Erythroblast (primary cell): ENCODE measurements at regions not wholly inside any gene's neighbourhood (a gene's known extent, or its start where the extent isn't known, plus 50 kb on each side); places are given as distances from the start of the nearest gene placed in this dataset.

ENCODE experiments used
- GATA1 ChIP-seq: IDR thresholded peaks from 2 replicates; pipeline ENCODE4 v1.6.1; 2011; ENCODE audit warnings: low read depth, mild to moderate bottlenecking, control low read depth, low read length, moderate library complexity
- POLR2A ChIP-seq: IDR thresholded peaks from 2 replicates; pipeline ENCODE4 v1.6.1; 2011; ENCODE audit warnings: mild to moderate bottlenecking, low read length

DNA sequence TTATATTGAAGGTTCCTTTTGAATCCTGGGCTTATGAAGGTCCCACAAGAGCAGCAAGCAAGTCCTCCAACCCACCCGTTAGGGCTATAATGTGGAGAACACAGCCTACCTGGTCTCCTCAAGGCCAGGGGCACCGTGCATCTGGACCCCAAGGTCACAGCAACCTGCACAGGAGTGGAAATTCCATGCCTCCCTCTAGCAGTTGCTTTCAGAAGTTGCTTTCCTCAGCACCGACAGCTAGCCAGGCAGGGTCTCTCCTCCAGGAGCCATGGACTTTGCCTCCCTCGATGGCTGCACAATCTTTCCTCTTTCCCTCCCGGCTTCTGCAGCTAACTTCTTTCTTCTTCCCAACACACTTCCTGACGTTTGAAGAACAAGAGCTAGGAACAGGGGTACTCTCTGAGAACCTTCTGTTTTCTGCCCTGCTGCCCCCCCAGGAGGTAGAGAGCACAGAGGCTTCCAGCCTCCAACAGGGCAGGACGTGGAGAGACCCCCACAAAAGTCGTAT is 149.8 kb downstream of the PTPN20 start:
- no peak for TF ChIP-seq POLR2A
- TF ChIP-seq GATA1: no peak
